ENCODE measurements at regions not wholly inside any gene's neighbourhood (a gene's known extent, or its start where the extent isn't known, plus 50 kb on each side); places are given as distances from the start of the nearest gene placed in this dataset.

GRCh38 chrX:99901091-99901490 lies 509.0 kb downstream of the PCDH19 start (continued):
- TF ChIP-seq ZNF462 (CRISPR knock-in tag; IDR thresholded peaks at IDR 0.05) (no peak), REST (IDR thresholded peaks at IDR 0.05; ENCODE audit: unreplicated experiment) (no peak), CTCF (conservative IDR thresholded peaks at IDR 0.05; ENCODE audit: low read depth in 2 of 2) (no peak), EZH2phosphoT487 (IDR thresholded peaks at IDR 0.05; ENCODE audit: unreplicated experiment) (no peak), EZH2 (IDR thresholded peaks at IDR 0.05; ENCODE audit: low read depth, unreplicated experiment) (no peak)

All from GM23338 (cell line).